ENCODE measurements at regions not wholly inside any gene's neighbourhood (a gene's known extent, or its start where the extent isn't known, plus 50 kb on each side); places are given as distances from the start of the nearest gene placed in this dataset.
"Not testable (repeated sequence)": the region's sequence is repeated elsewhere in the genome, so short reads cannot be mapped to it uniquely, and the experiment has no call there.

DNA sequence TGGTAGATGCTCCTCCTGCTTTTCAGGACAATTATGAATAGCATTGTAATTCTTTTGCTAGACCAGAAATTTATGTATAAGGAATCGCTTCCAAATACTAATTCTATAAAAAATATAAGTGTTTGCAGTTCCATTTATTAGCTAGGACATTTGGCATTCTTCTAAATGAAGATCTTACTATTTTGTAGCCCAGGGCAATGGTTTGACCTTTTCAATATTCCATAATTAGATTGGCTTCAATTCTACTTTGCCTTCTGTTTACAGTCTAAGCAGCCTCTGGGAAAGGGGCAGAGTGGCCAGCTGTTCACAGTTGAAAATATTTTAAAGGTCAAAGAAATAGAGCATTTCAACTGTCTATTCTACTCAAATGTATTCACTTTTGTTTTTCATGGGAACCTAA lies 912.1 kb upstream of the GRIA3 start:
- H3K4me3 ChIP-seq (ENCODE audit: low read depth in 1 of 3, low read length in 3 of 3) = no peak overlapping the region
- TF ChIP-seq JUND (IDR thresholded peaks at IDR 0.05) (no peak), GABPA (IDR thresholded peaks at IDR 0.05 in 1 of 2, conservative IDR thresholded peaks at IDR 0.05 in 1 of 2) (no peak), RXRA (IDR thresholded peaks at IDR 0.05) (no peak), YY1 (IDR thresholded peaks at IDR 0.05) (no peak), EGR1 (IDR thresholded peaks at IDR 0.05; ENCODE audit: low read depth in 2 of 2) (no peak), HNF4A (conservative IDR thresholded peaks at IDR 0.05) (no peak), SP1 (IDR thresholded peaks at IDR 0.05) (no peak), FOXA1 (IDR thresholded peaks at IDR 0.05) (no peak), HNF4G (IDR thresholded peaks at IDR 0.05) (no peak)
- TF ChIP-seq, protein P1, sequence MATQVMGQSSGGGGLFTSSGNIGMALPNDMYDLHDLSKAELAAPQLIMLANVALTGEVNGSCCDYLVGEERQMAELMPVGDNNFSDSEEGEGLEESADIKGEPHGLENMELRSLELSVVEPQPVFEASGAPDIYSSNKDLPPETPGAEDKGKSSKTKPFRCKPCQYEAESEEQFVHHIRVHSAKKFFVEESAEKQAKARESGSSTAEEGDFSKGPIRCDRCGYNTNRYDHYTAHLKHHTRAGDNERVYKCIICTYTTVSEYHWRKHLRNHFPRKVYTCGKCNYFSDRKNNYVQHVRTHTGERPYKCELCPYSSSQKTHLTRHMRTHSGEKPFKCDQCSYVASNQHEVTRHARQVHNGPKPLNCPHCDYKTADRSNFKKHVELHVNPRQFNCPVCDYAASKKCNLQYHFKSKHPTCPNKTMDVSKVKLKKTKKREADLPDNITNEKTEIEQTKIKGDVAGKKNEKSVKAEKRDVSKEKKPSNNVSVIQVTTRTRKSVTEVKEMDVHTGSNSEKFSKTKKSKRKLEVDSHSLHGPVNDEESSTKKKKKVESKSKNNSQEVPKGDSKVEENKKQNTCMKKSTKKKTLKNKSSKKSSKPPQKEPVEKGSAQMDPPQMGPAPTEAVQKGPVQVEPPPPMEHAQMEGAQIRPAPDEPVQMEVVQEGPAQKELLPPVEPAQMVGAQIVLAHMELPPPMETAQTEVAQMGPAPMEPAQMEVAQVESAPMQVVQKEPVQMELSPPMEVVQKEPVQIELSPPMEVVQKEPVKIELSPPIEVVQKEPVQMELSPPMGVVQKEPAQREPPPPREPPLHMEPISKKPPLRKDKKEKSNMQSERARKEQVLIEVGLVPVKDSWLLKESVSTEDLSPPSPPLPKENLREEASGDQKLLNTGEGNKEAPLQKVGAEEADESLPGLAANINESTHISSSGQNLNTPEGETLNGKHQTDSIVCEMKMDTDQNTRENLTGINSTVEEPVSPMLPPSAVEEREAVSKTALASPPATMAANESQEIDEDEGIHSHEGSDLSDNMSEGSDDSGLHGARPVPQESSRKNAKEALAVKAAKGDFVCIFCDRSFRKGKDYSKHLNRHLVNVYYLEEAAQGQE (IDR thresholded peaks at IDR 0.05) = no peak
- TF ChIP-seq, protein P2, sequence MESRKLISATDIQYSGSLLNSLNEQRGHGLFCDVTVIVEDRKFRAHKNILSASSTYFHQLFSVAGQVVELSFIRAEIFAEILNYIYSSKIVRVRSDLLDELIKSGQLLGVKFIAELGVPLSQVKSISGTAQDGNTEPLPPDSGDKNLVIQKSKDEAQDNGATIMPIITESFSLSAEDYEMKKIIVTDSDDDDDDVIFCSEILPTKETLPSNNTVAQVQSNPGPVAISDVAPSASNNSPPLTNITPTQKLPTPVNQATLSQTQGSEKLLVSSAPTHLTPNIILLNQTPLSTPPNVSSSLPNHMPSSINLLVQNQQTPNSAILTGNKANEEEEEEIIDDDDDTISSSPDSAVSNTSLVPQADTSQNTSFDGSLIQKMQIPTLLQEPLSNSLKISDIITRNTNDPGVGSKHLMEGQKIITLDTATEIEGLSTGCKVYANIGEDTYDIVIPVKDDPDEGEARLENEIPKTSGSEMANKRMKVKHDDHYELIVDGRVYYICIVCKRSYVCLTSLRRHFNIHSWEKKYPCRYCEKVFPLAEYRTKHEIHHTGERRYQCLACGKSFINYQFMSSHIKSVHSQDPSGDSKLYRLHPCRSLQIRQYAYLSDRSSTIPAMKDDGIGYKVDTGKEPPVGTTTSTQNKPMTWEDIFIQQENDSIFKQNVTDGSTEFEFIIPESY (IDR thresholded peaks at IDR 0.05) = no peak

DNA sequence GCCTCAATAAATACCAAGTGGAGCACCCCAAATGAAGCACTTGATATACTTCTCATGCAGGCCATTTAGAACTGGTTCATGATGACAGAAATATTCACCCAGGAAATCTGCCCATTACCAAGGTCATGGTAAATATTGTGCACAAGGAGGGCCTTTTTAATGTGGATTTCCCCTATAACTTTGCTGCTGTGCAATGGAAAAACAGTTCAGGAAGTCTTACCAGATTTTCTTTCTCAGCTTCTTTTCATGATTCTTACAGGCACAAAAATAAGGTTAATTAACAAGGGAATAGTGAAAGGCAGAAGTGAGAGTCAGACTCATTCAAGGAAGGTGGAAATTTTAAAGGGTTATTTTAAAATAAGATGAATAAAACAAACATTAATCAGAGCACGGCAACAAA lies 904.3 kb upstream of the GRIA3 start:
- TF ChIP-seq GABPA (IDR thresholded peaks at IDR 0.05 in 1 of 2, conservative IDR thresholded peaks at IDR 0.05 in 1 of 2) (no peak), NR2F2 (IDR thresholded peaks at IDR 0.05) (no peak), HNF4A (conservative IDR thresholded peaks at IDR 0.05) (no peak), RAD21 (IDR thresholded peaks at IDR 0.05) (no peak)
- TF ChIP-seq, protein P1 (IDR thresholded peaks at IDR 0.05) = no peak
- no peak overlapping the region for H3K4me3 ChIP-seq (ENCODE audit: low read depth in 1 of 3, low read length in 3 of 3)
- DNase-seq (ENCODE audit: low spot score) = no peak
- no peaks in the 10 kb centered on the region for H3K36me3 ChIP-seq (ENCODE audit: control insufficient read depth in 4 of 4, insufficient read depth in 3 of 4, low read depth in 1 of 4, low read length in 3 of 4)
- H3K27me3 ChIP-seq (ENCODE audit: control insufficient read depth in 4 of 4, insufficient read depth in 4 of 4, low read length in 3 of 4) = no peaks in the 10 kb centered on the region
- no peaks in the 10 kb centered on the region for H3K9me3 ChIP-seq (ENCODE audit: control insufficient read depth in 4 of 4, low read length in 3 of 4)
- no peak overlapping the region for H3K27ac ChIP-seq (ENCODE audit: low read depth in 1 of 2, low read length in 2 of 2)
- no peaks in the 10 kb centered on the region for H3K4me1 ChIP-seq (ENCODE audit: control insufficient read depth in 4 of 4, insufficient read depth in 4 of 4, low read length in 3 of 4)
- WGBS = 71% methylated on average over 1 of the region's 1 CpG
- H3K9ac ChIP-seq (ENCODE audit: low read depth in 1 of 2, low read length in 2 of 2) = no peak overlapping the region

More for the DNA sequence above, 912.1 kb upstream of the GRIA3 start:
- Histone ChIP-seq H3K4me1 (ENCODE audit: control insufficient read depth in 4 of 4, insufficient read depth in 4 of 4, low read length in 3 of 4) (no peaks in the 10 kb centered on the region), H3K9ac (ENCODE audit: low read depth in 1 of 2, low read length in 2 of 2) (no peak overlapping the region), H3K27me3 (ENCODE audit: control insufficient read depth in 4 of 4, insufficient read depth in 4 of 4, low read length in 3 of 4) (peaks cover 0 to 2% (median 0%) of the 10 kb centered on the region in 4 donors), H3K27ac (ENCODE audit: low read depth in 1 of 2, low read length in 2 of 2) (no peak overlapping the region), H3K36me3 (ENCODE audit: control insufficient read depth in 4 of 4, insufficient read depth in 3 of 4, low read depth in 1 of 4, low read length in 3 of 4) (no peaks in the 10 kb centered on the region), H3K9me3 (ENCODE audit: control insufficient read depth in 4 of 4, low read length in 3 of 4) (peaks cover 0 to 2% (median 0%) of the 10 kb centered on the region in 4 donors)
- 65% methylated on average over 1 of the region's 1 CpG for WGBS
- no peak for DNase-seq (ENCODE audit: low spot score)

DNA sequence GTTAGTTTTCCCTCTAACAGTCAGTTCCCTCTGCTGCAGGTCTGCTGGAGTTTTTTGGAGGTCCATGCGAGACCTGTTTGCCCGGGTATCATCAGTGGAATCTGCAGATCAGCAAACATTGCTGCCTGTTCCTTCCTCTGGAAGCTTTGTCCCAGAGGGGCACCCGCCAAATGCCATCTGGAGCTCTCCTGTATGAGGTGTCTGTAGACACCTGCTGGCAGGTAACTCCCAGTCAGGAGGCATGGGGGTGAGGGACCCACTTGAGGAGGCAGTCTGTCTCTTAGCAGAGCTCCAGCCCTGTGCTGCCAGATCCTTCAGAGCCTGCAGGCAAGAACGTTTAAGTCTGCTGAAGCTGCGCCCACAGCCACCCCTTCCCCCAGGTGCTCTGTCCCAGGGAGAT lies 884.3 kb upstream of the GRIA3 start:
- H3K4me3 ChIP-seq (ENCODE audit: low read depth in 1 of 3, low read length in 3 of 3); H3K27me3 ChIP-seq (ENCODE audit: control insufficient read depth in 4 of 4, insufficient read depth in 4 of 4, low read length in 3 of 4); H3K4me1 ChIP-seq (ENCODE audit: control insufficient read depth in 4 of 4, insufficient read depth in 4 of 4, low read length in 3 of 4); H3K9ac ChIP-seq (ENCODE audit: low read depth in 1 of 2, low read length in 2 of 2); H3K36me3 ChIP-seq (ENCODE audit: control insufficient read depth in 4 of 4, insufficient read depth in 3 of 4, low read depth in 1 of 4, low read length in 3 of 4); H3K9me3 ChIP-seq (ENCODE audit: control insufficient read depth in 4 of 4, low read length in 3 of 4); H3K27ac ChIP-seq (ENCODE audit: low read depth in 1 of 2, low read length in 2 of 2); DNase-seq (ENCODE audit: low spot score): not testable (repeated sequence)
- 58% methylated on average over 5 of the region's 5 CpGs for WGBS
